CD14-positive monocyte (primary cell): ENCODE measurements at regions not wholly inside any gene's neighbourhood (a gene's known extent, or its start where the extent isn't known, plus 50 kb on each side); places are given as distances from the start of the nearest gene placed in this dataset.
"Not testable (repeated sequence)": the region's sequence is repeated elsewhere in the genome, so short reads cannot be mapped to it uniquely, and the experiment has no call there.

Source experiments
- DNase-seq, 3 donors: peaks; one replicate each; pipeline ENCODE4 v3.0.0-alpha.2; 2011 to 2022
- H2AFZ ChIP-seq: 2 replicates; pipeline ENCODE4 v1.6.0; 2012; ENCODE audit warnings: mild to moderate bottlenecking, low read depth, low read length, inconsistent platforms; ENCODE audit not compliant: insufficient read depth, poor library complexity, severe bottlenecking
- H3K27ac ChIP-seq, 2 donors: 1 replicate in 1 of 2; 2 replicates in 1 of 2; pipeline ENCODE4 v1.5.1; 2012 to 2013; ENCODE audit warnings: low read length in 2 of 2, control low read depth in 1 of 2, inconsistent platforms in 1 of 2, low read depth in 1 of 2, mild to moderate bottlenecking in 1 of 2
- H3K27me3 ChIP-seq, 2 donors: one replicate each; pipeline versions ENCODE4 v1.6.0 to v1.6.1; 2011 to 2013; ENCODE audit warnings: low read length in 2 of 2; ENCODE audit not compliant: control insufficient read depth in 2 of 2, insufficient read depth in 2 of 2
- H3K36me3 ChIP-seq, 2 donors: replicated peaks in 1 of 2; 1 replicate in 1 of 2; 2 replicates in 1 of 2; pipeline versions ENCODE4 v1.5.1 to v1.6.1; 2012 to 2013; ENCODE audit warnings: low read length in 2 of 2, control low read depth in 1 of 2, inconsistent platforms in 1 of 2, mild to moderate bottlenecking in 1 of 2; ENCODE audit not compliant: insufficient read depth in 2 of 2, control insufficient read depth in 1 of 2
- H3K4me1 ChIP-seq, 2 donors: 1 replicate in 1 of 2; 2 replicates in 1 of 2; pipeline versions ENCODE4 v1.5.1 to v1.6.1; 2012 to 2013; ENCODE audit warnings: low read length in 2 of 2, control low read depth in 1 of 2, inconsistent platforms in 1 of 2, mild to moderate bottlenecking in 1 of 2, moderate library complexity in 1 of 2; ENCODE audit not compliant: insufficient read depth in 2 of 2, control insufficient read depth in 1 of 2
- H3K4me2 ChIP-seq: replicated peaks from 2 replicates; pipeline ENCODE3; 2012; ENCODE audit warnings: low read length, moderate library complexity, mild to moderate bottlenecking; ENCODE audit not compliant: poor library complexity, severe bottlenecking; ENCODE audit errors: extremely low read depth
- H3K4me3 ChIP-seq, 3 experiments: fragments of 200-600 bp in 1 of 3; sonication (generic) in 1 of 3; replicated peaks in 1 of 3; 1 replicate in 2 of 3; 2 replicates in 1 of 3; pipeline ENCODE4 v1.5.1; 2011 to 2013; ENCODE audit warnings: low read length in 3 of 3, mild to moderate bottlenecking in 3 of 3, control low read depth in 2 of 3, low read depth in 2 of 3, inconsistent platforms in 1 of 3, moderate library complexity in 1 of 3
- H3K79me2 ChIP-seq: 2 replicates; pipeline ENCODE4 v1.6.0; 2012; ENCODE audit warnings: mild to moderate bottlenecking, control low read depth, inconsistent platforms, low read length, moderate library complexity; ENCODE audit not compliant: insufficient read depth
- H3K9ac ChIP-seq: 2 replicates; pipeline ENCODE4 v1.6.0; 2017; ENCODE audit warnings: low read length, mild to moderate bottlenecking; ENCODE audit not compliant: insufficient read depth, poor library complexity, severe bottlenecking
- H3K9me3 ChIP-seq, 2 donors: replicated peaks in 1 of 2; 1 replicate in 1 of 2; 2 replicates in 1 of 2; pipeline versions ENCODE4 v1.5.1 to v1.6.1; 2012 to 2013; ENCODE audit warnings: low read length in 2 of 2, control low read depth in 1 of 2; ENCODE audit not compliant: control insufficient read depth in 1 of 2, insufficient read depth in 1 of 2
- H4K20me1 ChIP-seq: 2 replicates; pipeline ENCODE4 v1.6.0; 2012; ENCODE audit warnings: mild to moderate bottlenecking, low read length, control low read depth, moderate library complexity; ENCODE audit not compliant: insufficient read depth
- H3K27ac Mint-ChIP-seq, 7 donors: one replicate each; pipeline ENCODE4 v1.8.0; 2020; ENCODE audit warnings: mild to moderate bottlenecking in 7 of 7, mixed read lengths in 7 of 7, moderate library complexity in 6 of 7, inconsistent platforms in 2 of 7
- H3K27me3 Mint-ChIP-seq, 3 donors: one replicate each; pipeline ENCODE4 v1.8.0; 2021 to 2022; ENCODE audit warnings: low read depth in 3 of 3, mild to moderate bottlenecking in 3 of 3, mixed read lengths in 3 of 3, moderate library complexity in 3 of 3, inconsistent platforms in 1 of 3
- H3K36me3 Mint-ChIP-seq, 2 donors: one replicate each; pipeline ENCODE4 v1.8.0; 2020; ENCODE audit warnings: mixed read lengths in 2 of 2, inconsistent platforms in 1 of 2, mild to moderate bottlenecking in 1 of 2
- H3K4me1 Mint-ChIP-seq: one replicate; pipeline ENCODE4 v1.8.0; 2020; ENCODE audit warnings: mild to moderate bottlenecking, mixed read lengths
- H3K4me3 Mint-ChIP-seq, 2 donors: one replicate each; pipeline ENCODE4 v1.8.0; 2020; ENCODE audit warnings: mild to moderate bottlenecking in 2 of 2, mixed read lengths in 2 of 2, moderate library complexity in 1 of 2
- H3K9me3 Mint-ChIP-seq, 7 donors: one replicate each; pipeline ENCODE4 v1.8.0; 2020 to 2022; ENCODE audit warnings: mixed read lengths in 7 of 7, mild to moderate bottlenecking in 6 of 7, moderate library complexity in 6 of 7, inconsistent platforms in 2 of 7
- WGBS: methylation state at CpG from one replicate; pipeline ENCODE4 v1.1.5; 2013; ENCODE audit warnings: missing lambda C conversion rate; ENCODE audit not compliant: insufficient coverage; 5-methylcytosine and 5-hydroxymethylcytosine counted together
- intact Hi-C, 2 donors: fragments of 100-400 bp; cut with micrococcal nuclease; formaldehyde crosslinking; loops; one replicate each; pipeline versions ENCODE4 v1.15.0 to v1.15.1; 2023

DNA sequence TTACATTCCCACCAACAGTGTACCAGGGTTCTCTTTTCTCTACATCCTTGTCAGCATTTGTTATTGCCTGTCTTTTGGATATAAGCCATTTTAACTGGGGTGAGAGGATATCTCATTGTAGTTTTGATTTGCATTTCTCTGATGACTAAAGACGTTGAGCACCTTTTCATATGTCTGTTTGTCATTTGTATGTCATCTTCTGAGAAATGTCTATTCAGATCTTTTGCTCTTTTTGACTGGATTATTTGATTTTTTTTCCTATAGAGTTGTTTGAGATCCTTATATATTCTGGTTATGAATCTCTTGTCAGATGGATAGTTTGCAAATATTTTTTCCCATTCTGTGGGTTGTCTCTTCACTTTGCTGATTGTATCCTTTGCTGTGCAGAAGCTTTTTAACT lies 77.6 kb downstream of the SERINC2 start:
- H3K79me2 ChIP-seq, H3K27ac ChIP-seq, H3K9ac ChIP-seq, H3K4me2 ChIP-seq, H3K27me3 Mint-ChIP-seq, H3K4me3 Mint-ChIP-seq, H3K4me3 ChIP-seq, H3K27me3 ChIP-seq, H3K4me1 Mint-ChIP-seq, H3K9me3 ChIP-seq, H3K36me3 ChIP-seq, DNase-seq, H2AFZ ChIP-seq, H3K36me3 Mint-ChIP-seq, H3K27ac Mint-ChIP-seq, H4K20me1 ChIP-seq, intact Hi-C loops, H3K4me1 ChIP-seq, H3K9me3 Mint-ChIP-seq: not testable (repeated sequence)
- WGBS: no CpG with 5 or more reads among the region's 1 CpG

DNA sequence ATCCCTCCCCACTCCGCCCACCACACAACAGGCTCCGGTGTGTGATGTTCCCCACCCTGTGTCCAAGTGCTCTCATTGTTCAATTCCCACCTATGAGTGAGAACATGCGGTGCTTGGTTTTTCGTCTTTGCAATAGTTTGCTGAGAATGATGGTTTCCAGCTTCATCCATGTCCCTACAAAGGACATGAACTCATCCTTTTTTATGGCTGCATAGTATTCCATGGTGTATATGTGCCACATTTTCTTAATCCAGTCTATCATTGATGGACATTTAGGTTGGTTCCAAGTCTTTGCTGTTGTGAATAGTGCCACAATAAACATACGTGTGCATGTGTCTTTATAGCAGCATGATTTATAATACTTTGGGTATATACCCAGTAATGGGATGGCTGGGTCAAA lies 81.0 kb upstream of the TINAGL1 start:
- H3K4me3 ChIP-seq, H3K9ac ChIP-seq, intact Hi-C loops, H2AFZ ChIP-seq, DNase-seq, H3K36me3 ChIP-seq, H3K27me3 ChIP-seq, H3K4me1 ChIP-seq, H3K27ac Mint-ChIP-seq, H3K9me3 ChIP-seq, H3K4me1 Mint-ChIP-seq, H3K36me3 Mint-ChIP-seq, H3K79me2 ChIP-seq, H3K9me3 Mint-ChIP-seq, H3K4me2 ChIP-seq, H3K27me3 Mint-ChIP-seq, H4K20me1 ChIP-seq, H3K4me3 Mint-ChIP-seq, H3K27ac ChIP-seq: not testable (repeated sequence)
- WGBS: 100% methylated on average over 1 of the region's 5 CpGs

DNA sequence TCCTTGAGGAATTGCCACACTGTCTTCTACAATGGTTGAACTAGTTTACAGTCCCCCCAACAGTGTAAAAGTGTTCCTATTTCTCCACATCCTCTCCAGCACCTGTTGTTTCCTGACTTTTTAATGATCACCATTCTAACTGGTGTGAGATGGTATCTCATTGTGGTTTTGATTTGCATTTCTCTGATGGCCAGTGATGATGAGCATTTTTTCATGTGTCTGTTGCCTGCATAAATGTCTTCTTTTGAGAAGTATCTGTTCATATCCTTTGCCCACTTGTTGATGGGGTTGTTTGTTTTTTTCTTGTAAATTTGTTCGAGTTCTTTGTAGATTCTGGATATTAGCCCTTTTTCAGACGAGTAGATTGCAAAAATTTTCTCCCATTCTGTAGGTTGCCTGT lies 80.5 kb upstream of the TINAGL1 start:
- H3K4me1 ChIP-seq, H3K27ac ChIP-seq, H3K9me3 ChIP-seq, intact Hi-C loops, H3K9ac ChIP-seq, H4K20me1 ChIP-seq, H3K4me1 Mint-ChIP-seq, DNase-seq, H3K27ac Mint-ChIP-seq, H3K27me3 ChIP-seq, H3K27me3 Mint-ChIP-seq, H3K36me3 ChIP-seq, H2AFZ ChIP-seq, H3K4me3 ChIP-seq, H3K36me3 Mint-ChIP-seq, H3K4me2 ChIP-seq, H3K4me3 Mint-ChIP-seq, H3K9me3 Mint-ChIP-seq, H3K79me2 ChIP-seq: not testable (repeated sequence)
- no CpG with 5 or more reads among the region's 2 CpGs for WGBS
